AG04450 (cell line): ENCODE measurements at regions not wholly inside any gene's neighbourhood (a gene's known extent, or its start where the extent isn't known, plus 50 kb on each side); places are given as distances from the start of the nearest gene placed in this dataset.

Source experiments
- CTCF ChIA-PET: fragments of 300-600, 350-600 bp; formaldehyde crosslinking; extraction: SDS; loops from one replicate; lab custom pipeline; 2022; ENCODE audit warnings: antibody characterized with exemption, inconsistent platforms; lab: Charles Lee
- POLR2A ChIA-PET: fragments of 350-600 bp; formaldehyde crosslinking; extraction: SDS; loops from one replicate; lab custom pipeline; 2021; ENCODE audit warnings: antibody characterized with exemption, inconsistent platforms; lab: Yijun Ruan, JAX
- DNase-seq: peaks from one replicate; pipeline ENCODE4 v3.0.0-alpha.2; 2011; ENCODE audit warnings: low read depth, low spot score
- H3K27ac ChIP-seq: one replicate; pipeline ENCODE4 v1.5.1; 2012; ENCODE audit warnings: low read depth, low read length, control low read depth
- H3K27me3 ChIP-seq: one replicate; pipeline ENCODE4 v1.6.0; 2012; ENCODE audit warnings: low read length; ENCODE audit not compliant: control insufficient read depth, insufficient read depth
- H3K4me3 ChIP-seq: 2 replicates; pipeline ENCODE4 v1.5.1; 2011; ENCODE audit warnings: mild to moderate bottlenecking, low read depth, low read length, control low read depth
- H3K9me3 ChIP-seq: 2 replicates; pipeline ENCODE4 v1.5.1; 2012; ENCODE audit warnings: low read length; ENCODE audit not compliant: control insufficient read depth, insufficient read depth
- CTCF ChIP-seq: IDR thresholded peaks from 2 replicates; pipeline ENCODE4 v1.5.1; 2011; ENCODE audit warnings: low read depth, low read length, control low read depth, inconsistent platforms

- Histone ChIP-seq H3K4me3 (no peak overlapping the region), H3K27ac (no peak overlapping the region), H3K9me3 (no peaks in the 10 kb centered on the region), H3K27me3 (no peaks in the 10 kb centered on the region)
- ChIA-PET POLR2A (interaction anchor here (1.0 kb wide), 1 partner anchor 407 kb away, joined by 3 read pairs; no protein-coding TSS in a partner anchor), CTCF (interaction anchor here (0.5 to 4.5 kb wide), 11 partner anchors 12 to 611 kb away, joined by 3 to 31 read pairs (median 4); no protein-coding TSS in a partner anchor)
- no peak for DNase-seq
- TF ChIP-seq CTCF, result peak; percentile 68
These were observed 451.0 kb downstream of the MFSD1 start for GRCh38 chr3:159252772-159253384.

GRCh38 chr3:159253860-159254259 is 452.0 kb downstream of the MFSD1 start:
- DNase-seq, result no peak
- H3K9me3 ChIP-seq, result no peaks in the 10 kb centered on the region
- POLR2A ChIA-PET, result interaction anchor here (1.0 kb wide), 1 partner anchor 408 kb away, joined by 3 read pairs; no protein-coding TSS in a partner anchor
- CTCF ChIA-PET, result interaction anchor here (0.9 to 4.5 kb wide), 4 partner anchors 11 to 453 kb away, joined by 3 to 31 read pairs (median 10); no protein-coding TSS in a partner anchor
- no peak overlapping the region for H3K27ac ChIP-seq
- H3K4me3 ChIP-seq, result no peak overlapping the region
- H3K27me3 ChIP-seq, result no peaks in the 10 kb centered on the region
- TF ChIP-seq CTCF, result no peak

- DNase-seq, result no peak
- CTCF ChIA-PET, result interaction anchor here (1.0 to 8.0 kb wide), 7 partner anchors 9 to 599 kb away, joined by 3 to 153 read pairs (median 4); no protein-coding TSS in a partner anchor
- no peak for TF ChIP-seq CTCF
- H3K9me3 ChIP-seq, result no peaks in the 10 kb centered on the region
- no peak overlapping the region for H3K27ac ChIP-seq
- peaks cover under 1% of the 10 kb centered on the region for H3K27me3 ChIP-seq
- H3K4me3 ChIP-seq, result no peak overlapping the region
- POLR2A ChIA-PET, result no interaction called here
These were observed 456.1 kb downstream of the MFSD1 start for GRCh38 chr3:159257954-159258353.

- no peak for TF ChIP-seq CTCF
- POLR2A ChIA-PET, result no interaction called here
- H3K4me3 ChIP-seq, result no peak overlapping the region
- H3K27me3 ChIP-seq, result peaks cover 2% of the 10 kb centered on the region
- CTCF ChIA-PET, result interaction anchor here (0.7 to 8.0 kb wide), 24 partner anchors 10 to 747 kb away, joined by 3 to 153 read pairs (median 7); partner anchors contain the start of gene MFSD1
- no peaks in the 10 kb centered on the region for H3K9me3 ChIP-seq
- no peak overlapping the region for H3K27ac ChIP-seq
- no peak for DNase-seq
These were observed 457.1 kb downstream of the MFSD1 start for GRCh38 chr3:159258934-159259333.
